ENCODE measurements at regions not wholly inside any gene's neighbourhood (a gene's known extent, or its start where the extent isn't known, plus 50 kb on each side); places are given as distances from the start of the nearest gene placed in this dataset.
"Not testable (repeated sequence)": the region's sequence is repeated elsewhere in the genome, so short reads cannot be mapped to it uniquely, and the experiment has no call there.

DNA sequence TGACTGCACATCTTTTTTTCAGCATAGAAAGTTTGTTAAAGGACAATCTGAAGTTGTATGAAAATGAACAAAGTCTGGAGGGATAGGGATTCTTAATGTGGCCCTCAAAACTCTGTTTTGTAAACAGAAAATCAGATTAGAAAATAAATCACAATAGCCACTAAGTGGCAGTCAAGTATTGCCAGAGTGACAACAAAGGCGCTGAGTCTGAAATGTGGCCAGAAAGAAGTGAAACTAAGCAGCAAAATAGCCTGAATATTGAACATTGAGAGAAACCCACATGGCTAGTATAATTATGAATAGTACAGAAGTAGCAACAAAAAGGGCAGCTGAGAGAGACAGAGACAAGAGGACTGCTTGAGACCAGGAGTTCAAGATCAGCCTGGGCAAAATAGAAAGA is 81.1 kb upstream of the CT45A1 start:
- peak in 1 of 51 donors; percentile 0 for DNase-seq

GRCh38 chrX:135639066-135639780 is 74.2 kb upstream of the CT45A1 start:
- no peak for DNase-seq

DNA sequence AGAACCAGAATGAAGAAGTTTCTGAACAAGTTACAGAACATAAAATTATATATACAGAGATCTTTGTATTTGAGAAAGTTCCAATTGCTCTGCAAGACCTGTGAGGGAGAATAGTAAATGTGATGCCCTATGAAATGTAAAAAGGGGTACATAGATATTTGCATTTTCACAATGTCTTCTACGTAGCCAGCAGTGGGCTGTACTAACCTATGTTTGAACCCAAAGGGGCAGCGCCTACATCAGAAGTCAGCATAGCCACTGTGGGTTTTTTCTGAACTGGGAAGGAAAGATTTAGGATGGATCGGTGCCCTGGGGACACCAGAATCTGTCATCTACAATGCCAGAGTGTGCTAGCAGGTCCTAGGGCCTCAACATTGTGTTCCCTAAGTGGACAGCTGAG is 69.5 kb upstream of the CT45A1 start:
- DNase-seq, result no peak

- no peak for DNase-seq
Measured at GRCh38 chrX:135644624-135645023, 68.8 kb upstream of the CT45A1 start.

GRCh38 chrX:135649029-135649428 is 64.4 kb upstream of the CT45A1 start:
- DNase-seq, result no peak

DNA sequence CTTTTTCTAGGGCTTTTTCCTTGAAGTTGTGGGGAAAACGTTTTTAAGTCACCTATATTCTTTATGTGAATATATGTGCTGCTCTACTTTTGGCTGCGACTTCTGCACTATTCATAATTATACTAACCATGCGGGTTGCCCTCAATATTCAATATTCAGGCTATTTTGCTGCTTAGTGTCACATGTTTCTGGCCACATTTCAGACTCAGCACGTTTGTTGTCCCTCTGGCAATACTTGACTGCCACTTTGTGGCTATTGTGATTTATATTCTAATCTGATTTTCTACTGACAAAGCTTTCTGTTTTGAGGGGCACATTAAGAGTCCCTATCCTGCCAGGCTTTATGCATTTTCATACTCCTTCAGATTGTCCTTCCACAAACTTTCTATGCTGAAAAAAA is 63.9 kb upstream of the CT45A1 start:
- no peak for DNase-seq

- no peak for DNase-seq
Measured at GRCh38 chrX:135651647-135652295, 61.7 kb upstream of the CT45A1 start.

DNA sequence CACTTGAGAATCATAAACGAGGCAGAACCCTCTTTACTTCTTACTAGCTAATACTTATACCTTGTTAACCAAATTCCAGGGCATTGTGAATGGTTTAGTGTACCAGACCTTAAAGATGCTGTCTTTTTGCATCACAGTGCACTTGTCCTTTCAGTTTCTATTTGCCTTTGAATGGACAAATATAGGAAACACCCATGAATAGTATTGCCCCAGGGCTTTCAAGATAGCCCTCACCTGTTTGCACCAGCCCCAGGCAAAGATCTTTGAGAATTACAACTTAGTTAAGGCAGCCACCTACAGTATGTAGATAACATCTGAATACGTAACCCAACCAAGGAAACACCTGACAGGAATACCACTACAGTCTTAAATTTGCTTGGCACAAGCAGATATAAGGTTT is 60.8 kb upstream of the CT45A1 start:
- no peak for DNase-seq

DNA sequence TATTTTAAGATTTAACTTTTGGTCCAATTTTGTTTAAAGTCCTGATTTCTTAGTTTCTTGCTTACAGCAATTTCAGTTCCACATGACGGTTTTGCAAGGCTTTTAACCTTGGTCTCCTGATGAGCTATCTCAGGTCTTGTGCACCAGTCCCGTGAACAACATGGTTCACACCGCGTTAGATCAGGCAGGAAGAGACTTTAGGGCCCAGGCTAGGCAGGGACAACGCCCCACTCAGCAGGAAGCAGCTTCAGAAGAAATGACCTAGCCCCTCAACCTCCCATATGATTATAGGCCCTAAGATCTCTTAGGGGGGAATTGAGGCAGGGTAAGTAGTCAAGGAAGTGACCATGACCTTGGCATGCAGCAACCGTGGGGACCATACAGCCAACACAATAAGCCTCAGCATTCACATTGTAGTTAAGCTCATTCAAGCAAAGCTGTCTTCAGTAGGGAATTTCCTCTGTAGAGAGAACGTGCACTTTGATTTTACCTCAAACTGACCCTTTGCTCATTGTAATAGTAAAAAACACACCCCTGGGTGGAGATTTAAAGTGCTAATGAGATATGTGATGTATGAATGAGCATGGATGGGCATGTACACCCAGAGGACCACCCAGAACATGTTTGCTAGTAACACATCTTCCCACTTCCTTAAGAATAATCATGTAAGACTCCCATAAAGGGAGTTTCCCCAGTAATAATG is 55.3 kb upstream of the CT45A1 start:
- DNase-seq, result not testable (repeated sequence)
